Liver (tissue), 3 donors: ENCODE measurements at regions not wholly inside any gene's neighbourhood (a gene's known extent, or its start where the extent isn't known, plus 50 kb on each side); places are given as distances from the start of the nearest gene placed in this dataset.

ENCODE experiments used
- JUND ChIP-seq, 2 donors: IDR thresholded peaks; 2 replicates each; pipeline ENCODE4 v1.6.1; 2016; ENCODE audit warnings: antibody characterized with exemption in 2 of 2
- RXRA ChIP-seq, 2 donors: IDR thresholded peaks; 2 replicates each; pipeline ENCODE4 v1.6.1; 2017 to 2018; ENCODE audit warnings: antibody characterized with exemption in 2 of 2, mild to moderate bottlenecking in 1 of 2
- TF ChIP-seq, protein P1 (sequence below): fragments of 150-350 bp; IDR thresholded peaks from 2 replicates; pipeline ENCODE4 v1.5.1; 2017; ENCODE audit warnings: improper control_type of control experiment, low read depth, low read length; ENCODE audit not compliant: missing input control
- donor health status: healthy.
- donor health status: healthy.

DNA sequence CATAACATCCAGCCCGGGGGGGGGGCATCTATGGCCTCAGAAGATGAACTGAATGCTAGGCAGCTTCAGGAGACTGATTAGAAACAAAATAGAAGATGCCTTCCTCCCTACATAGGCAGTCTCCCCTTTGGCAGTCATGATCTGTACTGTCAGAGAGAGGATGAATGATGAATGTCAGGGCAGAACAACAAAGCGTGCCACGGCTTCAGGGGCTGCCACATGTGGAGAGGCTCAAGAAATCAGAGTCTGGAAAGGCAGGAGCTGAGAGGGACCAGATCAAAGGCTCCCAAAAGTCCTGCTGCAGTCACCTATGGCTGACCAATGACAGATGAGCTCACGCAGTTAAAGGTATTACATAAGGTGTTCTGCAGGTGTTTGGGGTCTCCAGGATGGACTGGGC, 180.4 kb downstream of the UACA start:
- TF ChIP-seq JUND (IDR thresholded peaks at IDR 0.05) = no peak
- TF ChIP-seq, protein P1, sequence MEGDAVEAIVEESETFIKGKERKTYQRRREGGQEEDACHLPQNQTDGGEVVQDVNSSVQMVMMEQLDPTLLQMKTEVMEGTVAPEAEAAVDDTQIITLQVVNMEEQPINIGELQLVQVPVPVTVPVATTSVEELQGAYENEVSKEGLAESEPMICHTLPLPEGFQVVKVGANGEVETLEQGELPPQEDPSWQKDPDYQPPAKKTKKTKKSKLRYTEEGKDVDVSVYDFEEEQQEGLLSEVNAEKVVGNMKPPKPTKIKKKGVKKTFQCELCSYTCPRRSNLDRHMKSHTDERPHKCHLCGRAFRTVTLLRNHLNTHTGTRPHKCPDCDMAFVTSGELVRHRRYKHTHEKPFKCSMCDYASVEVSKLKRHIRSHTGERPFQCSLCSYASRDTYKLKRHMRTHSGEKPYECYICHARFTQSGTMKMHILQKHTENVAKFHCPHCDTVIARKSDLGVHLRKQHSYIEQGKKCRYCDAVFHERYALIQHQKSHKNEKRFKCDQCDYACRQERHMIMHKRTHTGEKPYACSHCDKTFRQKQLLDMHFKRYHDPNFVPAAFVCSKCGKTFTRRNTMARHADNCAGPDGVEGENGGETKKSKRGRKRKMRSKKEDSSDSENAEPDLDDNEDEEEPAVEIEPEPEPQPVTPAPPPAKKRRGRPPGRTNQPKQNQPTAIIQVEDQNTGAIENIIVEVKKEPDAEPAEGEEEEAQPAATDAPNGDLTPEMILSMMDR = no peak
- TF ChIP-seq RXRA (IDR thresholded peaks at IDR 0.05) = no peak
